ENCODE measurements at regions not wholly inside any gene's neighbourhood (a gene's known extent, or its start where the extent isn't known, plus 50 kb on each side); places are given as distances from the start of the nearest gene placed in this dataset.
"Not testable (repeated sequence)": the region's sequence is repeated elsewhere in the genome, so short reads cannot be mapped to it uniquely, and the experiment has no call there.

DNA sequence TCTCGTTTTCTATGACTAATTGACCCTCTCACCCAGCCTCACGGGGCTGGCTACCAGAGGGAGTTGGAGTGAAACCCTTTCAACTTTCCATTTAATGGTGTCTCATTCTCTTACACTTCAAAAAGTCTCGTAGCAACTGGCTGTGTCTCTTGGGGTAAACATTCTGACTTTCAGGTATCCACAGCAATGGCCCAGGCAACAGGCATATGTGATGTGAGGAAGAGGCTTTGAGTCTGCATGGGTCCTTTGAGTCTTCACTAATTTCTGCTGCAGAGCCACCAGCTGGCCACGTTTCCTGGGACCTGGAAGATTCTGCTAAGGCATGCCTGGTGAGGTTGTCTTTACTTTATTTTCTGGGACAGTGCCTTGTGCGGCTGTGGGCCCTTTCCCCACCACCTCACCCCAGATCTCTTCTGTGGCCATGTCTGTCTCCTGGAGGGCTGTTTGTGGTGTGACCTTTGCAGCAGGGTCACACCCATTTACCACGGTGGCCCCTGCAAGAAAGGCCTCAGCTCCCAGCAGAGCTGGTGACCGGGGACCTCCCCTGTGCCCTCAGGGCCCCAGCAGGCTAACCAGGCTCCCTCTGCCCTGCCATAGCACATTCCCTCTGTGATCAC is 112.5 kb upstream of the FRG1 start:
- DNase-seq (ENCODE audit: low read depth): no peak

DNA sequence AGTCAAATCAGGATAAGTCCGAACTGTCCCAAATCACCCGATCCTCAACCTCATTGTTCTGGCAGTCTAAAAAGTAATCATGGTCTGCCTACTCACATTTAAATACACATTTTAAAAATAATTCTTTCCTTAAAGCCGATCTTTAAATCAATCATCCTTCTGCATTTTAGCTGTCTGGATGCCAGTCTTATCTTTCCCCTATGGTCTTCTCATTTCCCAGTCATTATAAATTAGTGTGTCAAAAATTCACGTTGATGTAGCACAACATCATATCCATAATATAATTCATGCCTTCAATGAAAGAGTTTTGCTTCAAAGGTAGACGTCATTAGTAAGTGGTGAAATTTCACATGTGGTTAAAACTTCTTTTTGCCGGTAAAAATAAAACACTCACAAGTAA is 108.1 kb upstream of the FRG1 start:
- DNase-seq (ENCODE audit: low read depth): no peak

DNA sequence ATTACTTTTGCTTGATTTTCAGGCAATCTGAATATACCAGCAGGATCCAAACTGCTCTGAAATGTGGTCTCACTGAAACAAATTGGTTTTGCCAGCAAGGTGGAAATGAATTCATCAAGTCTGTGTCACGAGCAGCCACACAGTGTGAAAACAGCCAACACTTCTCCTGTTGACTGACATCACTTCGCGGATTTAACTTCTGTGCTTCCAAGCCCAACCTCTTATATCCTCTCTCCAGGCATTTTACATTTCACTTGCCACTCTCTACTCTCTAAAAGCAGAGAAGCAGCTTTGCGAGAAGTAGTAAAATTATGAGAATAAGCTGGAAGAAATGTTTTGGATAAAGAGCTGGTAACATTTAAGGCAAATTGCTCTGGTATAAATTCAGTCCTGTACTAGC is 106.1 kb upstream of the FRG1 start:
- DNase-seq (ENCODE audit: low read depth): no peak

DNA sequence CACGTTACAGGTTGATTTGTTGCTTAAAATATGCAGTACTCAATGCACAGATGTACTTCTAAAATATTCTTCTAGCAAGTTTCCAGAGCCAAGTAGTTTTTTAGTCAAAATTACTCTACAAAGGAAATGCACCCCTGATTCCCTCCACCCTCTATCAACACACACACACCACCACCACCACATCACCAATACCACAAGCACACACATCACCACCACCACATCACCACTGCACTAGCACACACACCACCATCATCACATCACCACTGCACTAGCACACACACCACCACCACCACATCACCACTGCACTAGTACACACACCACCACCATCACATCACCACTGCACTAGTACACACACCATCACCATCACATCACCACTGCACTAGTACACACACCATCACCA is 105.2 kb upstream of the FRG1 start:
- no peak for DNase-seq (ENCODE audit: low read depth)

DNA sequence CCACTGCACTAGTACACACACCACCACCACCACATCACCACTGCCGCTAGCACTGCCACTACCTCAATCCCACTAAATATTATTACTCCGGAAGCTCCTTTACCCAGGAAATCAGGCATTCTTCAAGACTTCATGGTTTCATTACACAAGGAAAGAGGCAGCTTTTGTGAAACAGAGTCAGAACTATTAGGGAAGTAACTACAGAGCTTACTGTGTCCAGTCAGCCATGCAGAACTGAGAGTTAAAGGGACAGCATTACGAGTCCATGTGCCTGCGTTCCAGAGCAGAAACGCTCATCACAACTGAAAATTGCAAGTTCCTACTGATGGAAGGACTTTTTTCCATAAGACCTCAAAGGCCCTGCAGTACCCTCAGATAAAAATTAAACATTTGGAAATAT is 103.2 kb upstream of the FRG1 start:
- DNase-seq (ENCODE audit: low read depth): no peak

DNA sequence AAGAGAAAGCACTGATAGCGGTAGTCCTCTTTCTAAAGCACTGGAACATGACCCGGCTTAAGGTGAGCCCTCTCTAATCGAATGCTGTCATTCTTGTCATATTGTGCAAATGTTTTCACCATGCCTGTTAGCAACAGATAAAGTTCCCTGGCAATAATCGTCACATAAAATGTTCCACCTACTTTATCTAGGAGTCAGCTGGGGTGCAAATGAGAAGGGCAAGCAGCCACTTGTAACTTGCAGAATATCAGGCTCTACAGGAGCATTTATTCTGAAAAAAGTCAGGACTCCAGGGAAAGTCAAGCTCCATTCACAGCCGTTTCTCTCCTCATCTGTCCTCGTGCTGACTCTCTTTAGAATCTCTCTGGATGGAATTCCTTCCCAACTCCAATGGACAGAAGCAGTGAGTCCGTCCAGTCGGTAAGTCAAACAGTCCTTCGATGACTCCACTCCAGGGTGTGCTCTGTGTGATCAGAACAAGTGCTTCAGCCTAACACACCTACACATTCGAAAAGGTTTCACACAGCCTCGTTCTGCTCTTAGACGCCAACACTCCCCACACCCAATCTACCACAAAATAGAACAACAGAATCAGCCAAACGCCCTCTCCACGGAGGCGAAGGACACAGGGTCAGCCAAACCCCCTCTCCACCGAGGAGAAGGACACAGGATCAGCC is 101.7 kb upstream of the FRG1 start:
- DNase-seq (ENCODE audit: low read depth): no peak

GRCh38 chr4:189840356-189840755 is 100.3 kb upstream of the FRG1 start:
- no peak for DNase-seq (ENCODE audit: low read depth)

- DNase-seq (ENCODE audit: low read depth): no peak
Measured at GRCh38 chr4:189843413-189844009, 97.2 kb upstream of the FRG1 start.

- no peak for DNase-seq (ENCODE audit: low read depth)
Measured at GRCh38 chr4:189845145-189845846, 95.4 kb upstream of the FRG1 start.

- not testable (repeated sequence) for DNase-seq (ENCODE audit: low read depth)
Measured at GRCh38 chr4:189846094-189846493, 94.6 kb upstream of the FRG1 start.

DNA sequence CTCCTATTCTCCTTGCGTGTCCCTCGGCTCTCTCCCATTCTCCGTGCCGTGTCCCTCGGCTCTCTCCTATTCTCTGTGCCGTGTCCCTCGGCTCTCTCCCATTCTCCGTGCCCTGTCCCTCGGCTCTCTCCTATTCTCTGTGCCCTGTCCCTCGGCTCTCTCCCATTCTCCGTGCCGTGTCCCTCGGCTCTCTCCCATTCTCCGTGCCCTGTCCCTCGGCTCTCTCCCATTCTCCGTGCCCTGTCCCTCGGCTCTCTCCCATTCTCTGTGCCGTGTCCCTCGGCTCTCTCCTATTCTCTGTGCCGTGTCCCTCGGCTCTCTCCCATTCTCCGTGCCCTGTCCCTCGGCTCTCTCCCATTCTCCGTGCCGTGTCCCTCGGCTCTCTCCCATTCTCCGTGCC is 94.1 kb upstream of the FRG1 start:
- not testable (repeated sequence) for DNase-seq (ENCODE audit: low read depth)

GRCh38 chr4:189848672-189849071 is 92.0 kb upstream of the FRG1 start:
- not testable (repeated sequence) for DNase-seq (ENCODE audit: low read depth)

DNA sequence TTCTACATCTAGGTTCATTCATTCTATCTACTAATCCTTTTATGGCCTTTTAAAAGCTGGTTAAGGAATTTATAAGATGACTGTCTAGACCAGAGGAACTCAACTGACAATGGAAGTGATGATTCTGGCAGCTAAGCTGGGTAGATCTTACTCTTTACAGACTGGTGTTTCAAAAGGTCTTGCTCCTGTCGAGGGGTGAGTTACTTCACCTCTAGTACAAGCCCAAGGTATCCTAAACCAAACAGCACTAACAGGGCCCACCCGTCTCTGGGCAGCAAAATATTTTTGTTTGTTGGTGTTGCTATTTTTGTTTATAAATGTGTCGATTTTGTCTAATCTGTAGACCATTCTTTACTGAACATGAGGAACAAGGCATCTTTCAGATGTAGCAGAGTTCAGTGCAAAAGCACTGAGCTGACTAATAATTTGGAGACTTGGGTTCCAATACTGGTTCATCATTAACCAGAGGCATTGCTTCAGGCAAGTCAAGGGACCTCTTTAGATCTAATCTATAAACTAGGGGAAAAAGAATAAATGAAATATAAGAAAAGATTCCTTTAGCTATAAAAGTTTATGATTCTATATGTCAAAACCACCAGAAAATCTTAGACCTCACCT is 90.3 kb upstream of the FRG1 start:
- no peak for DNase-seq (ENCODE audit: low read depth)

- DNase-seq (ENCODE audit: low read depth): no peak
Measured at GRCh38 chr4:189858435-189858834, 82.2 kb upstream of the FRG1 start.

DNA sequence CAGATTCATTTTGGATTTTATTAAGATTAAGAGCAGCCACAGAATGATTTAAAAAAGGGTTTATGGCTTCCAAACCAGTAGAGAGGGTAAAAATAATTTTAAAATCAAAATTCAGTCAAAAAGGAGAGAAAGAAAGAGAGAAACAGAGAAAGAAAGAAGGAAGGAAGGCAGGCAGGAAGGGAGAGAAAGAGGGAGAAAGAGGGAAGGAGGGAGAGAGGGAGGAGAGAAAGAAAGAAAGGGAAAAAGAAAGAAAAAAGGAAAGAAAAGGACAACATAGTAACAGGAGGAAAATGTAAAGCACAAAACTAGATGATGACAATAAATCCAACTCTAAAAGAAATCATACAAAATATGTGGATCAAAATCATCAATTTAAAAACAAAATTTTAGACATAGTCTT is 79.6 kb upstream of the FRG1 start:
- no peak for DNase-seq (ENCODE audit: low read depth)

- no peak for DNase-seq (ENCODE audit: low read depth)
Measured at GRCh38 chr4:189869236-189869635, 71.4 kb upstream of the FRG1 start.

GRCh38 chr4:189870511-189871234 is 70.0 kb upstream of the FRG1 start:
- DNase-seq (ENCODE audit: low read depth): no peak

DNA sequence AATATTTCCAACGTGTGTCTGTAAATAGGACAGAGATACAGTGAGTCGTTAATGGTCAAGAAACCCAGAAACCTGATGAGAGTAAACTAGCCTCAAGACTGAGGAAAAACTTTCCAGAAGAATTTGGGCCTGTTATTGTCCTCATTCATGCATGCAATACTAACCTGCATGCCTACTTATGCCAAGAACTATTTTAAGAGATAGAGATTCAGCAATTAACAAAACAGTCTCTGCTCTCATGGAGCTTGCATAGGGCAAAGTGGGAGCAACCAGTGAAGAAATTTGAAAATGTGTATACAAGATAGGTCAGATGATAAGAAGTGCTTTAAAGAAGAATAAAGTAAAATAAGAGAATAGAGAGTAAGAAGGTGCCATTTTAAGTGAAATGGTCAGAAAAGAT is 66.1 kb upstream of the FRG1 start:
- DNase-seq (ENCODE audit: low read depth): no peak

GRCh38 chr4:189881190-189881589 is 59.5 kb upstream of the FRG1 start:
- DNase-seq (ENCODE audit: low read depth): not testable (repeated sequence)

DNA sequence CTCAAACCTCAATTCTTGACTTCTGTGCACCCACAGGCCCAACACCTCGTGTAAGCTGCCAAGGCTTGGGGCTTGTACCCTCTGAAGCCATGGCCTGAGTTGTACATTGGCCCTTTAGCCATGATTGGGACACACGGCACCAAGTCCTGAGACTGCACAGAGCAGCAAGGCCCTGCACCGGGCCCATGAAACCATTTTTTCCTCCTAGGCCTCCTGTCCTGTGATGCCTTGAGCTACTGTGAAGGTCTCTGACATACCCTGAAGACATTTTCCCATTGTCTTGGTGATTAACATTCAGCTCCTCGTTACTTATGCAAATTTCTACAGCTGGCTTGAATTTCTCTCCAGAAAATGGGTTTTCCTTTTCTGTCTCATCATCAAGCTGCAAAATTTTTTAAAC is 52.3 kb upstream of the FRG1 start:
- DNase-seq (ENCODE audit: low read depth): not testable (repeated sequence)
